Muscle layer of colon (tissue), 2 donors: ENCODE measurements at regions not wholly inside any gene's neighbourhood (a gene's known extent, or its start where the extent isn't known, plus 50 kb on each side); places are given as distances from the start of the nearest gene placed in this dataset.
"Not testable (repeated sequence)": the region's sequence is repeated elsewhere in the genome, so short reads cannot be mapped to it uniquely, and the experiment has no call there.

Source experiments
- H3K27ac ChIP-seq: one replicate; pipeline ENCODE4 v1.7.0; 2013; ENCODE audit warnings: low read depth, mild to moderate bottlenecking, low read length, moderate library complexity
- H3K27me3 ChIP-seq, 2 donors: one replicate each; pipeline ENCODE4 v1.7.0; 2013; ENCODE audit warnings: low read length in 2 of 2, mild to moderate bottlenecking in 2 of 2; ENCODE audit not compliant: insufficient read depth in 2 of 2, control insufficient read depth in 1 of 2
- H3K36me3 ChIP-seq: one replicate; pipeline ENCODE4 v1.7.0; 2013; ENCODE audit warnings: mild to moderate bottlenecking, low read length; ENCODE audit not compliant: insufficient read depth
- H3K4me1 ChIP-seq: one replicate; pipeline ENCODE4 v1.7.0; 2013; ENCODE audit warnings: mild to moderate bottlenecking, low read length; ENCODE audit not compliant: insufficient read depth
- H3K4me3 ChIP-seq, 2 donors: one replicate each; pipeline ENCODE4 v1.7.0; 2013; ENCODE audit warnings: low read length in 2 of 2, low read depth in 1 of 2, mild to moderate bottlenecking in 1 of 2, moderate library complexity in 1 of 2
- H3K9ac ChIP-seq: one replicate; pipeline ENCODE4 v1.7.0; 2013; ENCODE audit warnings: low read length
- H3K9me3 ChIP-seq: one replicate; pipeline ENCODE4 v1.7.0; 2013; ENCODE audit warnings: mild to moderate bottlenecking, low read length
- donor health status: abdominal sarcoma.
- donor health status: Adenocarcinoma of cecum.

- not testable (repeated sequence) for H3K4me3 ChIP-seq, H3K27me3 ChIP-seq, H3K9me3 ChIP-seq, H3K27ac ChIP-seq, H3K9ac ChIP-seq, H3K4me1 ChIP-seq, H3K36me3 ChIP-seq
Measured at GRCh38 chr17:64791691-64792090, 127.6 kb downstream of the LRRC37A3 start.

- not testable (repeated sequence) for H3K9ac ChIP-seq, H3K4me1 ChIP-seq, H3K4me3 ChIP-seq, H3K36me3 ChIP-seq, H3K27me3 ChIP-seq, H3K27ac ChIP-seq, H3K9me3 ChIP-seq
Measured at GRCh38 chr17:64791226-64791625, 128.1 kb downstream of the LRRC37A3 start.

- H3K4me1 ChIP-seq, H3K27ac ChIP-seq, H3K9me3 ChIP-seq, H3K9ac ChIP-seq, H3K27me3 ChIP-seq, H3K4me3 ChIP-seq: not testable (repeated sequence)
- peaks cover 13% of the 10 kb centered on the region for H3K36me3 ChIP-seq
Measured at GRCh38 chr17:64790690-64791089, 128.6 kb upstream of the SMURF2 start.

DNA sequence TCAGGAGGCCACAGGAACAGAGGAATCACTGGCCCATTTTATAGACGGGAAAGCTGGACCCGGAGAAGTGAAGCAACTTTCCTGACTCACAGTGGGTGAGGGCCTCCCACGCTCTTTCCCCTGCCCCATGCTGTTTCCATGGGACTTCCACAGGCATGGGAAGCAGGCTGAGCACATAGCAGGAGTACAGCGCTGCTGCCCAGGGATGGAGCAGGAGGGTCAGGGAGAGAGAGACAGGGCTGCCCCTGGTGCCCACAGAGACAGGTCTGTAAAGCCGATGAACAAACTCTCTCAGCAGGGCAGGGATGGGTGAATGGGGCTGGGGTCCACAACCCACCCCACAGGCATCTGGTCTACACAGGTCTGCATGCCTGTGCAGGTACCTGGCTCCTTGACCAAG is 128.1 kb upstream of the SMURF2 start:
- not testable (repeated sequence) for H3K4me3 ChIP-seq, H3K9me3 ChIP-seq, H3K27me3 ChIP-seq, H3K27ac ChIP-seq, H3K4me1 ChIP-seq, H3K9ac ChIP-seq
- peaks cover 15% of the 10 kb centered on the region for H3K36me3 ChIP-seq

DNA sequence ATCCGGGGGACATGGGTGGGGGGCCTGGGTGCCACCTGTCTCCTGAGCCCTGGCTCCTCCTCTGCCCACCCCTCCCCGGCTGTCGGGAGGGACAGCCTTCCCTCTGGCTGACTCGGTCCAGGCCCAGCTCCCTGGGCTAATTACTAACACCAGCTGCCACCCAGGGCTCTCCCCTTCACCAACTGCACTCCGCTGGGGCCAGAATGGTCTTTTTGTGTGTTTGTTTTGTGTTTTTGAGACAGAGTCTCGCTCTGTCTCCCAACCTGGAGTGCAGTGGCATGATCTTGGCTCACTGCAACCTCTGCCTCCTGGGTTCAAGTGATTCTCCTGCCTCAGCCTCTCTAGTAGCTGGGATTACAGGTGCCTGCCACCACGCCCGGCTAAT is 126.9 kb upstream of the SMURF2 start:
- not testable (repeated sequence) for H3K4me1 ChIP-seq, H3K27ac ChIP-seq, H3K9ac ChIP-seq, H3K9me3 ChIP-seq, H3K27me3 ChIP-seq, H3K4me3 ChIP-seq
- peaks cover 23% of the 10 kb centered on the region for H3K36me3 ChIP-seq

DNA sequence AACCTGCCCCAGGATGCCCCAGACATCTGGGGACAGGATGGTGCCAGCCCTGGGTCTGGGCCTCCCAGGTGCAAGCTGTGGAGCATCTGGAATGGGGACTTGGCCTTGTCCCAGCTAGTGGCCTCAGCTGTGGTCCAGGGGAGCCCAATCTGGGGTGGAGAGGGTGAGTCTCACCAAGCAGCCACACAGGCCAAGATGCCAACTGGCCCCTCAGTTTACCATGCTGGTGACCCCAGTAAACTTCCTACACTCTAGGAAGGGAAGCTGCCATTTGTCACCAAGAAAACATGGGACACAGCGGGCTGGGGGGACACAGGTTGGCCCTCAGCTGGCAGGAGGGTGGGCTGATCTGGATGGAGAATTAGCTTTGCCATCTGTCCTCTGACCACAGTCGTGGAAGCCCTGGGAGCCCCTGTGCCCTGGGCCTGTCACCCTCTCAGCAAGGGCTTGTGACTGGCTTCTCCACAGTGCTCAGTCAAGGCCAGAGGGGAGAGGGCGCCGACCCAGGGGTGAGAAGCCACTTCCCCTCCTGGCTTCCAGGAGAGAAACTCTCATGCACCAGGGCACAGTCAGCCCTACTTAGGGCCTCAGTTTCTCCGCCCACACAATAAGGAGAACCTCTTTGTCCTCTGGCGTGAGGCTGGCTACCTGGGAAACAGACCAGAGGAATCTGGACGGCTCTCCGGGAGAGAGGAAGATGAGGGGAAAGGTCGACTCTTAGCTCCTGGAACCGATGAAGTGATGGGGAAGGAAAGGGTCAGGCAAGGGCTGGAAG is 126.4 kb upstream of the SMURF2 start:
- no peak overlapping the region for H3K27ac ChIP-seq
- no peaks in the 10 kb centered on the region for H3K4me1 ChIP-seq
- peaks cover 23% of the 10 kb centered on the region for H3K36me3 ChIP-seq

DNA sequence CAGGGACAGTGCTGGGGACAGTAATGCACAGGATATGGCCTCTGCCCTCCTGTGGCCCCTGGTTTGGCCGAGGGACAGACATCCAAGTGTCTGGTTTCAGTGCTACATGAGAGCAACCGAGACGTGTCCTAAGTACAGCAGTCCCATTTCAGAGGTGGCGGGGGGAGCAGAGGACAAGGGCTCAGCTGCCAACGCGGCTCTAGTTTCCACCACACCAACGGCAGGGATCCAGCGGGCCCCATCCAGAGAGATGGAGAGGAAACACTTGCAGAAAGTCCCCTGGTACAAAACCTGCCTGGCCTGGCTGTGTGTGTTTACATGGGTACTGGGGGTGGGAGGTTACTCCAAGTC is 125.8 kb upstream of the SMURF2 start:
- H3K4me3 ChIP-seq, result no peak overlapping the region
- peaks cover 0 to 7% of the 10 kb centered on the region in 2 donors for H3K27me3 ChIP-seq
- H3K9me3 ChIP-seq, result no peaks in the 10 kb centered on the region
- no peak overlapping the region for H3K9ac ChIP-seq
- H3K4me1 ChIP-seq, result no peaks in the 10 kb centered on the region
- peaks cover 23% of the 10 kb centered on the region for H3K36me3 ChIP-seq
- no peak overlapping the region for H3K27ac ChIP-seq

More for the DNA sequence above, 126.4 kb upstream of the SMURF2 start:
- Histone ChIP-seq H3K9ac (no peak overlapping the region), H3K27me3 (peaks cover 0 to 7% of the 10 kb centered on the region in 2 donors), H3K4me3 (no peak overlapping the region), H3K9me3 (no peaks in the 10 kb centered on the region)

DNA sequence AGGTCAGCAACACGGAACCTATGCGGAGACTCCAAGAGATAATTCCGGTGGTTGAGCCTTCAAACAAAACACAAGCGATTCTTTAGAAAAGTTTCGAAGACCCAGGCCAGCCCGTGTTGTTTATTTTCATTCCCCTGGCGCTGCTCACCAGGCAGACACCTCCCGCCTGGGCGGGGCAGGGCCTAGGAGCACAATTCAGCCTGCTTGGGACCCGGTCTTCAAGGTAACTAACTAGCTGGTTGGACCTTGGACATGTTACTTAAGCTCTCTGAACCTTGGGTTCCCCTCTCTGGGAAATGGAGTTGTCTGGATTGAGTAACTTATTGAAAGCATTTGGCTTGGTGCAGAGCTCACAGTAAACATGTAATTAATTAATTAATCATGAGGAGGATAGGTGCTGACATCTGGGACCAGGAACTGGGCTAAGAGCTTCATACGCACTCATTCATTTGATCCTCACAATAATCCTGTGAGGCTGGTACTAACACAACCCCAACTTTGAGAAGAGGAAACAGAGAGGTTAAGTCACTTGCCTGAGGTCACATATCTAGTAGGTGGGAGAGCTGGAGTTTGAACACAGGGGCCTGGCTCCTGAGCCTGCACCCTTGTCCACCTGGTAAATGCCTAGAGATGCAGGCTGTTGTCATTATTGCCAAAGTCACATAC is 125.3 kb upstream of the SMURF2 start:
- H3K4me3 ChIP-seq, result no peak overlapping the region
- H3K9me3 ChIP-seq, result no peaks in the 10 kb centered on the region
- H3K9ac ChIP-seq, result no peak overlapping the region
- peaks cover 0 to 8% of the 10 kb centered on the region in 2 donors for H3K27me3 ChIP-seq
- no peak overlapping the region for H3K27ac ChIP-seq
- peaks cover 23% of the 10 kb centered on the region for H3K36me3 ChIP-seq
- H3K4me1 ChIP-seq, result no peaks in the 10 kb centered on the region

GRCh38 chr17:64786337-64786736 is 124.2 kb upstream of the SMURF2 start:
- no peaks in the 10 kb centered on the region for H3K4me1 ChIP-seq
- H3K9ac ChIP-seq, result no peak overlapping the region
- H3K9me3 ChIP-seq, result no peaks in the 10 kb centered on the region
- H3K4me3 ChIP-seq, result no peak overlapping the region
- H3K27ac ChIP-seq, result no peak overlapping the region
- peaks cover 23% of the 10 kb centered on the region for H3K36me3 ChIP-seq
- H3K27me3 ChIP-seq, result peaks cover 0 to 19% of the 10 kb centered on the region in 2 donors

DNA sequence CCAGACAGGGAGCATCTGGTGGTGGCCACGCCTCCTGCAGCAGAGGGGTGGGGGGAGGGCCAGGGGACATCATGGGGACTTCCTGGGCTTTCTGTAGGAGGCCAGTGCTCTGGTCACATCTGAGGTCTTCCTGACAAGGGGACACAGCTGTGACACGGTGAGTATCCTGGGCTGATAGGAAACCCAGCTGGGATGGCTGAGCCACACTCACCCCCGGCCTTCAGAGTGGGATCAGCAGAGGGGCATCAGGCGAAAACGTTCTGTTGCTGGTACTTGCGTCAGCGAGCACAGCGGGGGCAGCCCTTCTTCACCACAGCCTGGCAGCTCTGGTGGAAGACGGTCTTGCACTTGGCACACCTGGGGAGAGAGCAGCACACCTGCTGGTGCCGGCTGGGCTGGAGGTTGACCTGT is 122.9 kb upstream of the SMURF2 start:
- peaks cover 23% of the 10 kb centered on the region for H3K36me3 ChIP-seq
- H3K4me1 ChIP-seq, result no peaks in the 10 kb centered on the region
- H3K27me3 ChIP-seq, result peaks cover under 1 to 30% of the 10 kb centered on the region in 2 donors
- H3K9me3 ChIP-seq, result no peaks in the 10 kb centered on the region
- no peak overlapping the region for H3K27ac ChIP-seq
- H3K9ac ChIP-seq, result no peak overlapping the region
- no peak overlapping the region for H3K4me3 ChIP-seq

- H3K9me3 ChIP-seq, result no peaks in the 10 kb centered on the region
- H3K9ac ChIP-seq, result no peak overlapping the region
- H3K4me1 ChIP-seq, result peaks cover 3% of the 10 kb centered on the region
- peaks cover 23% of the 10 kb centered on the region for H3K36me3 ChIP-seq
- H3K4me3 ChIP-seq, result no peak overlapping the region
- H3K27ac ChIP-seq, result no peak overlapping the region
- H3K27me3 ChIP-seq, result peaks cover 5 to 35% of the 10 kb centered on the region in 2 donors
Measured at GRCh38 chr17:64784353-64785010, 122.4 kb upstream of the SMURF2 start.
